Duodenal mucosa (tissue), 2 donors: ENCODE measurements at regions not wholly inside any gene's neighbourhood (a gene's known extent, or its start where the extent isn't known, plus 50 kb on each side); places are given as distances from the start of the nearest gene placed in this dataset.

Experiments used
- H3K27ac ChIP-seq: one replicate; pipeline ENCODE4 v1.7.0; 2013; ENCODE audit warnings: low read depth, low read length
- H3K27me3 ChIP-seq, 2 donors: one replicate each; pipeline ENCODE4 v1.7.0; 2013; ENCODE audit warnings: low read length in 2 of 2, control low read depth in 1 of 2; ENCODE audit not compliant: insufficient read depth in 2 of 2, control insufficient read depth in 1 of 2
- H3K36me3 ChIP-seq, 2 donors: one replicate each; pipeline ENCODE4 v1.7.0; 2013; ENCODE audit warnings: low read length in 2 of 2, control low read depth in 1 of 2; ENCODE audit not compliant: insufficient read depth in 2 of 2, control insufficient read depth in 1 of 2
- H3K4me1 ChIP-seq, 2 donors: one replicate each; pipeline ENCODE4 v1.7.0; 2013; ENCODE audit warnings: low read length in 2 of 2, control low read depth in 1 of 2; ENCODE audit not compliant: insufficient read depth in 2 of 2, control insufficient read depth in 1 of 2
- H3K4me3 ChIP-seq, 2 donors: one replicate each; pipeline ENCODE4 v1.7.0; 2013; ENCODE audit warnings: low read length in 2 of 2, low read depth in 1 of 2
- H3K9ac ChIP-seq, 2 donors: one replicate each; pipeline ENCODE4 v1.7.0; 2013; ENCODE audit warnings: low read length in 2 of 2, low read depth in 1 of 2
- H3K9me3 ChIP-seq, 2 donors: one replicate each; pipeline ENCODE4 v1.7.0; 2013; ENCODE audit warnings: low read length in 2 of 2, control low read depth in 1 of 2; ENCODE audit not compliant: control insufficient read depth in 1 of 2

GRCh38 chr17:69918164-69918563 is 156.9 kb upstream of the KCNJ16 start:
- no peak overlapping the region for H3K27ac ChIP-seq
- no peak overlapping the region for H3K4me3 ChIP-seq
- H3K9ac ChIP-seq = no peak overlapping the region
- no peaks in the 10 kb centered on the region for H3K36me3 ChIP-seq
- H3K9me3 ChIP-seq = no peaks in the 10 kb centered on the region
- H3K27me3 ChIP-seq = no peaks in the 10 kb centered on the region
- H3K4me1 ChIP-seq = no peaks in the 10 kb centered on the region

DNA sequence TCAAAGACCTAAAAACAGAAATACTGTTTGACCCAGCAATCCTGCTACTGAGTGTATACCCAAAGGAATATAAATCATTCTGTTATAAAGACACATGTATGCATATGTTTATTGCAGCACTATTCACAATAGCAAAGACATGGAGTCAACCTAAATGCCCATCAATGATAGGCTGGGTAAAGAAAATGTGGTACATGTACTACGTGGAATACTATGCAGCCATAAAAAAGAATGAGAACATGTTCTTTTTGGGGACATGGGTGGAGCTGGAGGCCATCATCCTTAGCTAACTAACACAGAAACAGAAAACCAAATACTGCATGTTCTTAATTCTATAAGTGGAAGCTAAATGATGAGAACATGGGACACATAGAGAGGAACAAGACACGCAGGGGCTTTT is 155.2 kb upstream of the KCNJ16 start:
- Histone ChIP-seq H3K9ac (no peak overlapping the region), H3K4me1 (no peaks in the 10 kb centered on the region), H3K4me3 (no peak overlapping the region), H3K36me3 (no peaks in the 10 kb centered on the region), H3K27ac (no peak overlapping the region), H3K27me3 (no peaks in the 10 kb centered on the region), H3K9me3 (no peaks in the 10 kb centered on the region)

DNA sequence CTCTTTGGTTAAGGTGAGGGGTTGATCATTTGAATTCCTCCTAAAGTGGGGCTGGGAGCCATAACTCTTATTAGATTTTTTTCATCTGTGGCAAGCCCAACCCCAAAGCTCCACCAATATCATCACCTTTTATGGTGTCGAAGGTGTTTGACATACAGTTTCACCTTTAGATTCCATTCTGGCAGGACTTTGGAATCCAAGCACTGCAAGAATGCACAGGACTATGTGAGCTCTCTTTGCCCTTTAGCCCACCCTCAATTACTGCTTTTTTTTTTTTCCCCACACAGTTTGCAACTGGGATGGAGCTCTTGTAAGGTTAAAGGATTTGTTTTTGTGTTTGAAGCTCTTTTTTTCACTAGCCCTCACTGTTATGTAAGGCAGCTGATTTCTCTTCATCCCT is 154.0 kb upstream of the KCNJ16 start:
- no peak overlapping the region for H3K4me3 ChIP-seq
- H3K9me3 ChIP-seq = no peaks in the 10 kb centered on the region
- H3K27me3 ChIP-seq = no peaks in the 10 kb centered on the region
- H3K4me1 ChIP-seq = no peaks in the 10 kb centered on the region
- no peaks in the 10 kb centered on the region for H3K36me3 ChIP-seq
- no peak overlapping the region for H3K27ac ChIP-seq
- H3K9ac ChIP-seq = no peak overlapping the region

- no peak overlapping the region for H3K9ac ChIP-seq
- no peaks in the 10 kb centered on the region for H3K9me3 ChIP-seq
- no peaks in the 10 kb centered on the region for H3K36me3 ChIP-seq
- H3K4me3 ChIP-seq = no peak overlapping the region
- no peak overlapping the region for H3K27ac ChIP-seq
- no peaks in the 10 kb centered on the region for H3K4me1 ChIP-seq
- H3K27me3 ChIP-seq = no peaks in the 10 kb centered on the region
These were observed 146.4 kb upstream of the KCNJ16 start for GRCh38 chr17:69928611-69929010.

- H3K27me3 ChIP-seq = no peaks in the 10 kb centered on the region
- H3K9ac ChIP-seq = no peak overlapping the region
- H3K9me3 ChIP-seq = no peaks in the 10 kb centered on the region
- H3K4me3 ChIP-seq = no peak overlapping the region
- H3K36me3 ChIP-seq = no peaks in the 10 kb centered on the region
- no peak overlapping the region for H3K27ac ChIP-seq
- no peaks in the 10 kb centered on the region for H3K4me1 ChIP-seq
These were observed 138.0 kb upstream of the KCNJ16 start for GRCh38 chr17:69936996-69937395.

DNA sequence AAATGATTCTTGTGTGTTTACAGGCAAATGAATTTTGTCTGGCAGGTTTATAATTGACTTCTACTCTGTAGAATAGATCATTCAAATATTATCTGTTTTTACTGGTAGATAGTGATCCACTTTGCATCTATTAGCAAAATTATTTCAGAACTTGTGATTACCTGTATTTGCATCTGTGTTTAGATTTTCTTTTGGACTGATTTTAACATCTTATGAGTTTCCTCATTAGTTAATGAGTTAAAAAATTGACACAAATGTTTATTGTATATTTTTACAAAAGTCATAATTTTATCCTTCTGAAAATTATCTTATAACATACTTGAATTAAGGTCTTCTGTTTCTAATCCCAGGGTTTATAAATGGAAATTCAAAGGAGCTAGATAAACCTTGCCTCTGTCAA is 132.0 kb upstream of the KCNJ16 start:
- Histone ChIP-seq H3K36me3 (no peaks in the 10 kb centered on the region), H3K4me3 (no peak overlapping the region), H3K27ac (no peak overlapping the region), H3K4me1 (no peaks in the 10 kb centered on the region), H3K27me3 (no peaks in the 10 kb centered on the region), H3K9ac (no peak overlapping the region), H3K9me3 (no peaks in the 10 kb centered on the region)

DNA sequence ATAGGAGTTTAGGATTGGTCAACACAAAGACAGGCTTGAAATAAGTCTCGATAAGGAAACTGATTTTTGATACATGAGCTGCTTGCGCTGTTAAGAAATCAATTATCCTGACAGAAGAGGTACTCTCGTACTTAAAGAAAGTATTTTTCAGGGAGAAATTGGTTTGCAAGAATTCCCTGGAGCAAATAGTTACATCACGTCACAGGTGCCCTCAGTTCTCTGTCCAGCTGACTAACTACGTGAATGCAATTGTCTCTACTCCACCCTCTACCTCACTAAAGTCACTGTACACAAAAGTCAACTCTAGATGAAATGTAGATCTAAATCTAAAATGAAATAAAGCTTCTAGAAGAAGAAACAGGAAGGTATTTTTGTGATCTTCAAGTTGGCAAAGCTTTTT is 130.6 kb upstream of the KCNJ16 start:
- Histone ChIP-seq H3K4me1 (no peaks in the 10 kb centered on the region), H3K36me3 (no peaks in the 10 kb centered on the region), H3K9ac (no peak overlapping the region), H3K27me3 (no peaks in the 10 kb centered on the region), H3K4me3 (no peak overlapping the region), H3K9me3 (no peaks in the 10 kb centered on the region), H3K27ac (no peak overlapping the region)

DNA sequence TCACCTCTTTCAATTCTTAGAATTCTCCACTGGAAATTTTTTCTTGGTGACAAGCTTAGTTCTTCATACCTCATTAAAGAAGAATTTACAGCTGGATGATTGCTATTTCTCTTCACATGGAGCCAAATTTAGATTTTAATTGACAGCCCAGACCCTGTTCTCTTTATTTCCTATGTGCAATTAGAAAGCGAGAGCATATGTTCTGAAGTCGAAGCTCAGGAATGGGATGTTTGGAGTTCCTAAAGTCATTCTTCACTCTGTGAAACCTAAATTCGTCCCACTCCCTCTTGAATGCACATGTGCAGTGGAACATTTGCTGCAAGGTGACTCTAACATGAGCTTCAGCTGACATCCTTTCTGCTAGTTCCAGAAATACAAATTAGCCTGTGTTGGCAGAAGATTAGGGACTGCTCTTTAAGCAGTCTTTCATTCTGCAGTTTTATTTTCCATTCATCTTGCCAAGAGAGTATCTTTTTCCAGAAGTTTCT is 129.3 kb upstream of the KCNJ16 start:
- no peaks in the 10 kb centered on the region for H3K36me3 ChIP-seq
- H3K9ac ChIP-seq = no peak overlapping the region
- no peaks in the 10 kb centered on the region for H3K27me3 ChIP-seq
- H3K27ac ChIP-seq = no peak overlapping the region
- no peaks in the 10 kb centered on the region for H3K9me3 ChIP-seq
- H3K4me1 ChIP-seq = no peaks in the 10 kb centered on the region
- H3K4me3 ChIP-seq = no peak overlapping the region

DNA sequence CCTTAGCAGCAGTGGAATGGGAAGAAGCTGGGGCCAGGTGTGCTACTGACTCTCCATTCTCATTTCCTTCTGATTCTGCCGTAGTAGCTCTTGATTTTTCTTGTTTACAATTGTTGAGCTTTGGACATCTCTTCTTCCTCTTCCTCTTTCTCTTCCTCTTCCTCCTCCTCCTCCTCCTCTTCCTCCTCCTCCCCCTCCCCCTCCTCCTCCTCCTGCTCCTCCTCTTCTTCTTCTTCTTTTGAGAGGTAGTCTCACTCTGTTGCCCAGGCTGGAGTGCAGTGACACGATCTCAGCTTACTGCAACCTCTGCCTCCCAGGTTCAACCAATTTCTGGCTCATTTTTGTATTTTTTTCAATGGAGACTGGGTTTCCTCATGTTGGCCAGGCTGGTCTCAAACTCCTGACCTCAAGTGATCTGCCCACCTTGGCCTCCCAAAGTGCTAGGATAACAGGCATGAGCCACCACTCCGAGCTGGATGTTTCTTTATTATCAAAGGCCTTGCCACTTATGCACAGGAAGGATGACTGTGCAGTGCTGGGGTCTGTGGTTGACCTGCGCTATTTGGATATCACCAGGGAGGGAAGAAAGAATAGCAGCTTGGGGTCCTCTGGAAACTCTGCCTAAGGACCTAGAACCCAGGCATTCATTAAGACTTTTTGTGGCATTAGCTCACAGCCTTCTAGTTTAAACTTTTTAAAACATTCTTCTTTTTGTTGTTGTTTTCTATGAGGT is 127.8 kb upstream of the KCNJ16 start:
- H3K27me3 ChIP-seq = no peaks in the 10 kb centered on the region

GRCh38 chr17:69948406-69948805 is 126.6 kb upstream of the KCNJ16 start:
- H3K9ac ChIP-seq = no peak overlapping the region
- H3K27ac ChIP-seq = no peak overlapping the region
- no peaks in the 10 kb centered on the region for H3K27me3 ChIP-seq
- no peak overlapping the region for H3K4me3 ChIP-seq
- H3K9me3 ChIP-seq = no peaks in the 10 kb centered on the region
- no peaks in the 10 kb centered on the region for H3K4me1 ChIP-seq
- H3K36me3 ChIP-seq = no peaks in the 10 kb centered on the region

More for the DNA sequence above, 127.8 kb upstream of the KCNJ16 start:
- Histone ChIP-seq H3K4me3 (no peak overlapping the region), H3K27ac (no peak overlapping the region), H3K9ac (no peak overlapping the region), H3K9me3 (no peaks in the 10 kb centered on the region), H3K4me1 (no peaks in the 10 kb centered on the region), H3K36me3 (no peaks in the 10 kb centered on the region)
